HG03520 (cell line): ENCODE measurements at regions not wholly inside any gene's neighbourhood (a gene's known extent, or its start where the extent isn't known, plus 50 kb on each side); places are given as distances from the start of the nearest gene placed in this dataset.

Experiments
- ATAC-seq: cut with Tn5 transposase; IDR thresholded peaks from one replicate; pipeline ENCODE4 v1.9.1; 2021; ENCODE audit warnings: mild to moderate bottlenecking, moderate library complexity; ENCODE audit not compliant: unreplicated experiment

DNA sequence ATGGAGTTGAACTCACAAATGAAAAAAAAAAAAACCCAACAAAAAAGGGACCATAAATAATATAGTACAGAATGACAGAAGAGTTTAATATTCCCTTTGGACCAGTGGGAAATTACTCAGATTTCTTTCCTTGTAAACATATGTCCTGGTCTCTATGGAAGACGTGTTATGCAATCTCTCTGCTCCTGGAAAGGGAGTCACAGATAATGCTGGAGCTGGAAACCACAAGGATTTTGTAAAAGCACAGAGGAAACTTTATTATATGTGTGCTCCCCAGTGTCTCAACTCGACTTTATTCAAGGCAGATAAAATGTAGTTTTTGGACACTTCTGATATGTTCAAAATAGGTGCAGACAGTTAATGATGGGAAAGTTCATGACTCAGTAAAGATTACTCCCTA lies 88.1 kb upstream of the ZFP64 start:
- ATAC-seq, result no peak

DNA sequence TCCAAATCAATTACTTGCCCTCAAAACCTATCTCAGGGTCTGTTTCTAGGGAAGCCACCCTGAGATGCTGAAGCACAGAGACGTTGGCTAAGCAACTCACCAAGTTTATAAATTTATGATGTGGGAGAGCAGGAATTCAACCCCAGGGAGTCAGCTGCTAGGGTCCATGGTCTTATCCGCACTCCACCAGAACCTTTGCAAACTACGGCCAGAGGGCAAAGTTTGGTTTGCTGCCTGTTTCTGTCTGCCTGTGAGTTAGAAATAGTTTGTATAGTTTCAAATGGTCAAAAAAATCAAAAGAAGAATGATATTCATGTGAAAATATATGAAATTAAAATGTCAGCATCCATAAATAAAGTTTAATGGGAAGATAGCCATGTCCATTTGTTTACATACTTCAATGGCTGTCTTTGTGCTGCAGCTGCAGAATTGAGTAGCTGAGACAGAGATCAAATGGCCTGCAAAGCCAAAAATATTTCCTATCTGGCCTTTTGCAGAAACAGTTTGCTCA lies 83.7 kb upstream of the ZFP64 start:
- ATAC-seq, result no peak

GRCh38 chr20:52270696-52271095 lies 79.1 kb upstream of the ZFP64 start:
- no peak for ATAC-seq

DNA sequence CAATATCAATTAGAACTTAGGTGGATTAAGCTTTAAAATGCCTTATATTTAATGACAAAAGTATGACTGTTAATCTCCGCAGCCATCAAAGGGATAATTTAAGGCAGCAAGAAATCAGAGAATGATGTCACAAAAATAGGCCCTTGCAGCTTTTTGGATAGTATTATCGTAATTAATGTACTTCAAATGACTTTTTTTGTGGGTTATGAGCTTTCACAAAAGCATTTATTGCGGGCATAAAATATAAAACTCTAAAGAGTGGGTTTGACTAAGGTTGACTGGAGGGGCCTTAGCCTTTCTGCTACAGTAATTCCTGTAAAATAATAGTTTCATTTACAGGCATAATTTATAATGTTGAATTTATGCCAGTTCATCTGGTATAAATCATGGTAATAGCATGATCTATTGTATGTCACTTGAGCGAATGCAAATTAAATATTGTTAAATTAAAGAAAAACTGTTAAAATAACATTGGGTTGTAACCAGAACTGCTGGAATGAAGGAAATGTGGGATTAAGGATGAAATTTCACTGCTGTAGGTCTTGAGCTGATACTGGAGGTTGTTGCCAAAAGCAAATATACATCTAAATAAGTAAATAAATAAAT lies 78.5 kb upstream of the ZFP64 start:
- no peak for ATAC-seq

GRCh38 chr20:52269321-52269720 lies 77.7 kb upstream of the ZFP64 start:
- no peak for ATAC-seq

DNA sequence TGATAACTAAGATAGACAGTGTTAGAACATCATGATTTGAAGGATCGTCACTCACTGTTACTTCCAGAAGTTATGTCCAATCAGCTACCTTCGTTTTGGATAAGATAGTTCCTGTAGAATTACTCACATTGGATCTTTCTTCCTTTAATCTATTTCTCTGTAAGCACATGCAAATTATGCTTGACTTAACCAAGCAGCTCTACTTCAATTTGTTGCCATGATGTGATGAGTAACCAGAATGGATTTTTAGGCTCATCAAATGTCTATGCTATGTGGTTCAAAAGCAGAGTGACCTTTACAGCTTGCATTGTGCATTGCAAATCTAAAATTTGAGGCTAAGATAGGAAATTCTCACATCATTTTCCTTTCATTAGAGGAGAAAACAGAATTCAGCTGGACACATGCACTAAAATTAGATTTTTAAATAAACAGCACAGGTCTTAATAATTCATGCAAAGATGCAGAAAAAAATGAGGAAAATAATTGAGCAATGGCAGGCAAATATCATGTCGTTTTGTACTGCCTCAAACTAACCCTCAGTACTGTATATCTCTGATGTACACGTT lies 76.7 kb upstream of the ZFP64 start:
- no peak for ATAC-seq

DNA sequence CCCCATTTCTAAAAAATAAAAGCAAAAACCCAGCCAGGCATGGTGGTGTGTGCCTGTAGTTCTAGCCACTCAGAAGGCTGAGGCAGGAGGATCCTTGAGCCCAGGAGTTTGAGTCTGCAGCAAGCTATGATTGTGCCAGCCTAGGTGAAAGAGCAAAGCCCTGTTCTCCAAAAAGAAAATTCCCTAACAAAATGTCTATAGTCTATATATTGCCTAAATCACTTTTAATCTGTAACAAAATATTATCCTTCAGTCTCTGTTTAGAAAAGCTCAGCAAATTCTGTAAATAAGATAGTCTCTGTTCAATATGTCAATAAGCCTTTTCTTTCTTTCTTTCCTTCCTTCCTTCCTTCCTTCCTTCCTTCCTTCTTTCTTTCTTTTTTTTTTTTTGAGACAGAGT lies 75.8 kb upstream of the ZFP64 start:
- ATAC-seq, result no peak

DNA sequence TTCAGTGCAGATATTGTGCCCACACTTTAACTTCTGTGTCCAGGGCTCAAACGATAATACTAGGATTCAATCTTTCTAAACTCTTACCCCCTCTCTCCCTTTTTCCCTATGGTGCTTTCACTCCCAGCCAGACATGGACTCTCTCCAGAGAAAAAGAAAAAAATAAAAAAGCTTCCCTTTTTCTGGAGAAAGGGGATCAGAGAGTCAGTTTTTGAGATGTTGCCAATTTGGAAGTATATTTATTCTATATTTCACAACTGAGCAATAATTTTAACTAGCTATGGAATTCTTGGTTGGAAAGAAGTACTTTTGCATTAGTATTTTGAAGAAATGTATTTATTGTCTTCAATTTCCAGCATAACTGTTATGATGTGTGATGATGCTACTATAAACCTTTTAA lies 72.2 kb upstream of the ZFP64 start:
- no peak for ATAC-seq

DNA sequence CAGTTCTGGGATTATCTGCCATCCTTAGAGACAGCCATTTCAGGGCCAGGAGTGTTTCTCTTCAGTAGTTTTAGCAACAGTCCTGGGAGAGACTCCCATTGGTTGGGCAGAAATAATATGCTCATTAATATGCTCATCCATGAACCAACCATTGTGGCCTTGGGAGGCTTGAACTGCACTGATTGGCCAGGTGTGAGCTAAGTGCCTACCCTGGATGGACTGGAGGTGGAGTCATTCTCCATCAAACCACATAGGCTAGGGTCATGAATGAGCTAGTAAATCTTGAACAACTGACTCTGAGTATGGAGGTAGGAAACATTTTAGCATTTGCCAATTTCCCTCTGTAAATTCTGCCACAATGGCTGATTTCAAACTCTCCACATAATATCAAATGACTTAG lies 70.2 kb upstream of the ZFP64 start:
- no peak for ATAC-seq

GRCh38 chr20:52259295-52259694 lies 67.7 kb upstream of the ZFP64 start:
- no peak for ATAC-seq

GRCh38 chr20:52256454-52256853 lies 64.9 kb upstream of the ZFP64 start:
- no peak for ATAC-seq

DNA sequence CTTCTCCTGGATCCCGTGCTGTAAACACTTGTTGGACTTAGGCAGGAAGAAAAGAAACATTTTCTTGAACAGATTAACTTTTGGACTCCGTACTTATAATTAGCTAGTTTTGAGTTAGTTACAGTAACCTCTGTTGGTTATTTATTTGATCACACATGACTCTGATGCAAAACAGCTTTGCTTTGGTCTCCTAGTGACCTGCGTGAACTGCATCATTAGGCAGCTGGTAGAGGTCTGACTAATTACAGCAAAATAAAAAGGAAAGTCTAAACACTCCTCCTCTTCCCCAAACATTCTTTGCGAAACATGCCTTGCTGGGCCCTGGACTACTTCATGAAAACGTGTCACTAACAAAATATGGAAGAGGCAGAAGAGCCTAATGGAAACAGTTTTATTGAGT lies 61.1 kb upstream of the ZFP64 start:
- ATAC-seq, result no peak

- no peak for ATAC-seq
Measured at GRCh38 chr20:52251827-52252226, 60.2 kb upstream of the ZFP64 start.

DNA sequence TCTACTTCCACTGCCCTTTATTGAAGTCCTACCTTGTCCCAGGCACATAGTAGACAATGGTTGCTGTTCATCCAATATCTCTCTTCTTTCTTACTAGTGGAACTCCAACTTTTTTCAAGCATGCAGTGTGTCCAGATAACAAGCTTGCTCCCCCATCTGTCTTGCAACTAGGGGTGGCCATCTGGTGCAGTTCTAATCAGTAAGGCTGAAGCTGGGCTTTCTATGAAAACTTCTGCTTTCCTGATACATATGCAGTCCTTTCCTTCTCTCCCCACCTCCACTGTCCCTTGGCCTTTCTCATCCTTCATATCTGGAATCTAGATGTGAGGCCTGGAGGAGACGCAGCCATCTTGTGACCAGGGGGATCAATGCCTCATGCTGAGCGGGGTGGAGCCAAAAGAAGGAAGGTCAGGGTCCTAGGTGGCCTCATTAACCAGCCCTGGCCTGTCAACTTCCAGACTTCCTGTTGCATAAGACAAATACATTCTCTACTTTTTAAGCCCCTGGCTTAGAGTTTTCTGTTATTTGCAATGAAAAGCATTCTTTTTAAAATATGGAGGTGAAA lies 59.6 kb upstream of the ZFP64 start:
- no peak for ATAC-seq

DNA sequence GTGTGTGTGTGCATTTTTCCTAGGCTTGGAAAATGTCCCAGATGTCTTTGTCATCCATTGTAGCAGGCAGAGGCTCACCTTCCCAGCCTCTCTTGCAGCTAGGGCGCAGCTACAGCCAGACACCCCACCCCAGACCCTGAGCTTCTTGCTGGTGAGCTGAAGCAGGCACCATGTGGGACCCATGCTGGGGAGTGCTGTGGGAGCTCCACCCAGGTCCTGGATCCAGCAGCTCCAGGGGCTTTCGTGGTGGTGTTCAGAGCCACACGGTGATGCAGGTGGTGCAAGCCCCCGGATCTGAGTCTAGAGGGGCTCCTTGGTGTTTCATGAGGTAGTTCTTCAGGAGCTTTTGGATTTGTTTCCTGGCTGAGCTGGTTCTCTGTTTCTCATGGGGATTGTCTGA lies 56.0 kb upstream of the ZFP64 start:
- ATAC-seq, result no peak

DNA sequence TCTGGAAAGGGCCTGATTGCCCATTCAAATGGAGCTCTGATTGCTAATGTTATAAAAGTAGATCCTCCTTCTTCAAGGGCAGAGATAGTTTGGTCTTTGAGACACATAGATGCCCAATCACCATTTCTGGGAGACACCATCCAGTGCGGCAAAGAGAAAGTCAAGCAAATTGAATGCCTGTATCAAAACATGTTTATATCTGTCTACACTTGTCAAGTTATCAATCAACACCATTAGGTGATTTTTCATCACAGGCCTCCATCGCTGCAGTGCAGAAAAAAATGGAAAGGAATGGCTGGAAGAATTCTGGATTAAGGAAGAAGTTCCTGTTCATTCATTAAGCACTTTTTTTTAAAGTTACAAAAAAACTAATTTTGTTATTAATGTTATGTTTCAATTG lies 54.8 kb upstream of the ZFP64 start:
- no peak for ATAC-seq

GRCh38 chr20:52244702-52245101 lies 53.1 kb upstream of the ZFP64 start:
- no peak for ATAC-seq

- ATAC-seq, result no peak
Measured at GRCh38 chr20:52242237-52243230, 51.0 kb upstream of the ZFP64 start.
